Fibroblast of skin of left quadriceps (primary cell): ENCODE measurements at regions not wholly inside any gene's neighbourhood (a gene's known extent, or its start where the extent isn't known, plus 50 kb on each side); places are given as distances from the start of the nearest gene placed in this dataset.
A peak's percentile ranks its signal among the peaks of the same experiment; 100 is the strongest.
"Not testable (repeated sequence)": the region's sequence is repeated elsewhere in the genome, so short reads cannot be mapped to it uniquely, and the experiment has no call there.

Experiments
- DNase-seq, 2 experiments: peaks; one replicate each; pipeline ENCODE4 v3.0.0-alpha.2; 2013; ENCODE audit warnings: low read depth in 2 of 2

DNA sequence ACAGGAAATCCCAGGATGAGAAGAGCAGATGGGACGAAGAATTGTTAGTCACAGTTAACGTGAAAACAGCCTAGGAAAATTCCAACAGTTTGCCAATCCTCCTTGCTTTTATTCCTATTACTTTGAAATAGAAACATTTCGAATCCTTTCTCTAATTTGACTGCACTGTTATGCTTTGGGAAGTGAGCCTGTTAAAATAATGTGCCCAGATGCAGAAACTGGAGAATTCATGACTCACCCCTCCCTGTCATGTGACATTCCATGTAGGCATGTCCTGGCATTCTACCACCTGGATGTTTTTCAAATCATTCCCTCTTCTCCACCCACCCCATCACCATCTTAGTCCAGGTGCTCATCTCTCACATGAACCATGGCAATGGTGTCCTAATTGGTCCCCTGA, 107.3 kb downstream of the MINAR1 start:
- DNase-seq: no peak

DNA sequence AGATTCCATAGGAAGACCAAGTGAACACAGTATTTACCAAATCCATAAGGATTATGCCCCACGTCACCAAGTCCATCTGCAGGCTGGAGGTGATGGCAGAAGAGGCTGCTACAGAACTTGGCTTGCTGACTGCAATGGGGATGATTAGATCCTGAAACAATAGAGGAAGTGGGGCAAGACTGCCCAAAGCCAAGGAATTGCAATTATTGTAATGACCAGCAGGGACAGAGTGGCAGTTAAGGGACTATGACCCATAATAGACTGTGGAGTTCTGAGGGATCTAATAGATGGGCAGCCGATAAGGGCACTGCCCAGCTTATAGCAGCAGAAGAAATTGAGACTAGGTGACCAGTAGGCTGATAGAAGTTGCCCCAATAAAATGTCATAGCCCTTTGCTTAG, 108.4 kb downstream of the MINAR1 start:
- no peak for DNase-seq

GRCh38 chr15:79541196-79541595, 109.1 kb downstream of the MINAR1 start:
- DNase-seq: no peak

DNA sequence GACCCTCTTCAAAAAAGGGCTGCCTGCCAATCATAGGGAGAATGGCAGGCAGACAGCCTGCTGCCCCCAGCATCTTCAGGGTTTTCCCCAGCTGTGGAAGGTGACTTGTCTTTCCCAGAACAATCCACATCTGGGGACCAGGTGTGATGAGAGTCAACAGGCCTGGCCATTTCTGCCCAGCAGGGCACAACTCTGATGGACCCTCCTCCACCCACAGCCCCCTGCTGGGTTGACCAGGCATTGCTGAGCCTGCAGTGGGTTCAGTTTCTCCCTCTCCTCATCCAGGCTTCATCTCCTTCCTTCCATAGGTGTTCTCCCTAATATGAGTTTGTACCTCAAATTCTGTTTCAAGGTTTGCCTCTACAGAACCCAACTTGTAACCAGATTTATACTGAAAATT, 111.0 kb downstream of the MINAR1 start:
- no peak for DNase-seq

GRCh38 chr15:79549196-79549595, 117.1 kb downstream of the MINAR1 start:
- DNase-seq: no peak

GRCh38 chr15:79560384-79560783, 128.2 kb downstream of the MINAR1 start:
- no peak for DNase-seq

DNA sequence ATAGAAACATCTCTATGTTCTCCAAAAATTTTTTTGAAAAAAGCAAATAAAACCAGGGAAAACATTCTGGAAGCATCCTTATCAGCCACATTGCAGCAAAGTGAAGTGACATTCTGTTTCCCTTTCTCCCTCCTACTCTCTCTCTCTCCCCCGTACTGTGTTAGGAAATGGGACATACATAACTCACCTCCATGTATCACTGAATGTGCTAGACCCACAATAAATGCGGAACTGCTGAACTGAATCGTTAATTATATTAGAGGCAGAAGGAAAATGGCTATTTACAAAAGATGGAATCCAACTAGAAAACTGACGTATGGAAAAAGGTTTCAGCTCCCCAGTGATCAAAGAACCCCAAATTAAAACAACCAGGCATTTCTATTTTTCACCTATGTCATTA, 129.8 kb downstream of the MINAR1 start:
- no peak for DNase-seq

GRCh38 chr15:79562403-79562815, 130.3 kb downstream of the MINAR1 start:
- no peak for DNase-seq

- no peak for DNase-seq
Observed at GRCh38 chr15:79562899-79563298, 130.8 kb downstream of the MINAR1 start.

DNA sequence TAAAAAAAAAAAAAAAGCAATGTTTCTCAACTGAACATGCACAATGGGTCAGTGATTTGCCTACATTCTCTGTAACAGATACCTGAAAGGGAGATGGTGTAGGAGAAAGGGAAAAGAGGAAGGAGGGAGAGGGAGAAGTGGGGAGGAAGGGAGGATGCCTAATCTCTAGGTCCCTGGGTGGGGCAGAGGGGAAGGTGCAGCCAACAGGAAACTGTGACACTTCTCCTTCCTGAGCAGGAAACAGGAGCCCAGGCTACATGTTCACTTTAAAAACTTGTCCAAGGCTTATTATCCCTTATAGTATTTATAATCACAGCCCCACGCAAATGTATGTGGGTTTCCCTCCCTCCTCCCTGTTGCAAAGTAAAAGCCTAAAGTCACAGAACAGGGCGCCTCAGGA, 137.9 kb downstream of the MINAR1 start:
- no peak for DNase-seq

- DNase-seq: no peak
Observed at GRCh38 chr15:79572691-79573404, 140.7 kb downstream of the MINAR1 start.

DNA sequence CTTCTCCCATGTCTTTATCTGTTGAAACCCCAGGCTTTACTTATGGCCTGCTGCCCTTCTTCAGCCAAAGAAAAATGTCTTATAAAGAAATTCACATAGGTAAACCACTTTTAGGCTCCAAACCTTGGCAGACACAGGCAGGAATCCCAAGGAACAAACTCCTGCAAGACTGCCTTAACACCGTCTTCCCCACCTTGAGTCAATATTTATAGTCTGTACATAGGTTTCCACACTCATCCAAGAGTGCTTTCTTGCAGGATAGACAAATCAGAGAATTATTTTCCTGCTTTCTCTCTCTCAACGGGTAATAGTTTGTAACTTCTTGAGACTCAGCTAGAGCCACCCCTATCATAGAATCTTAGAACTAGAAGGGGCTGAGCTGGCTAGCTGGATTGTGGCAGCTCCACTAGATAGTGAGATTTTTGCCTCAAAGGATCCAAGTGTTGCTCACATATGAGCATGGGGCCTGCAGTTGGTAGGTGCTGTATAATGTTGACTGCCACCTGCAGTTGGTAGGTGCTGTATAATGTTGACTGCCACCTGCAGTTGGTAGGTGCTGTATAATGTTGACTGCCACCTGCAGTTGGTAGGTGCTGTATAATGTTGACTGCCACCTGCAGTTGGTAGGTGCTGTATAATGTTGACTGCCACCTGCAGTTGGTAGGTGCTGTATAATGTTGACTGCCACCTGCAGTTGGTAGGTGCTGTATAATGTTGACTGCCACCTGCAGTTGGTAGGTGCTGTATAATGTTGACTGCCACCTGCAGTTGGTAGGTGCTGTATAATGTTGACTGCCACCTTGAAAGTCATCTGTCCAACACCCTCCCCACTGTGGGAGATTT, 142.5 kb downstream of the MINAR1 start:
- not testable (repeated sequence) for DNase-seq

GRCh38 chr15:79582650-79583049, 150.5 kb downstream of the MINAR1 start:
- no peak for DNase-seq

DNA sequence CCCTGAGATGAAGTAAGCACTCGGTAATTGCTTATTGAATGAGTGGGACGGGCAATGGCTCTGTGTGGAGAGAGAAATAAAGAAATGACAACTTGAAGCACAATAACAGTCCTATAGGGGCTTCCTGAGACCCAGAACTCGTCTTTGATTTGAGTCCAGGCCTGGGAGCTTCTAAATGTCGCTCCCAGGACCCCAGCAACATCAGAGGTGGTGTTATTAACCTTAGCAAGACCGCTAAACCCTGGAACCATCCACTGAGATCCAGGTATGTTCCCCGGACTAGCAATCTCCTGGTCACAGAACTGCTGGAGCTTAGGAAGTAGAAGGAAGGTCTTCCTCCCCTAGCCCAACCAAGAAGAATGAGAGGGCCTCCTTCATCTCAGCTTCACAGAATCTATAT, 160.0 kb downstream of the MINAR1 start:
- DNase-seq: no peak

GRCh38 chr15:79593119-79593869, 161.2 kb downstream of the MINAR1 start:
- no peak for DNase-seq

GRCh38 chr15:79595306-79595705, 163.2 kb downstream of the MINAR1 start:
- DNase-seq: no peak

DNA sequence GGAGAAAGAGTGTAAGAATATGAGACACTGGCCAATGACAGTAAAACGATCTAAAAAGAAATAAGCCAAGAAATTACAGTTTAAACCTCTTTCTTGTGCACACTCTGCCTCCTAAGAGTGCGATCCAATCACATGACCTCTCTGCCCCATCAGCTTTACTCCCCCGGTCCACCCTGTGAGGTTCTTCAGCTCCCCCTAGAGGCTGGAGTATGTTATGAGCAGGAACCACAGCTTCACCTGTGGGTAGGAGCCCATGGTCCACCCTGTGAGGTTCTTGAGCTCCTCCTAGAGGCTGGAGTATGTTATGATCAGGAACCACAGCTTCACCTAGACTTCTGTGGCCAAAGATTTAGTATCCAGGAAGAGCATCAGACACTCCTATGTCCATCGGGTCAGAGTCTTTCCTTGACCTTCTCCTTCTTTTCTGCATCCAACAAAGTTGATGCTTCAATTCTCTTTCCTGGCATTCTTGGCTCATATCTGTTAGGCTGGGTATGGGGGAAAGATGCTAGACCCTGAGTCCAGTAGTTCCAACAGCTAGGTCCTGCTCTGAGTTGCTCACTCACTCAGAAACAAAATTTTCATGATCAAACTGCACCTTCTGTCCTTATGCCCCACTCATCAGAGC, 164.0 kb downstream of the MINAR1 start:
- peak; percentile 42 to 46 for DNase-seq

DNA sequence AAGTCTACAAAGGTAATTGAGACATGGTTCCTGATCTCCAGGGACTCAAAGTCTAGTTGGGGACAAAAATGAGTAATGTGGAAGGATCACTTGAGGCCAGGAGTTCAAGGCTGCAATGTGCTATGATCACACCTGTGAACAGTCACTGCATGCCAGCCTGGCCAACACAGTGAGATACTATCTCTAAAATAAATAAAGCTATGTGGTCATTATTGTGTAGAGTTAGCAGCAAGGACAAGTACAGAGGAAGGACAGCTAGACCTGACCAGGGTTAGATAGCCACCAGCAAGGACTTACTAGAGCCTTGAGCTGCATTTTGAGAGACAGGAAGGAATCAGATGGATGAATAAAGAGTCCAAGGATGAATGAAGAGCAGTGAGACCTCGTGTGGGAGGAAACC, 166.5 kb downstream of the MINAR1 start:
- DNase-seq: no peak

GRCh38 chr15:79601405-79602086, 169.4 kb downstream of the MINAR1 start:
- DNase-seq: no peak

GRCh38 chr15:79602180-79602579, 170.0 kb downstream of the MINAR1 start:
- no peak for DNase-seq

DNA sequence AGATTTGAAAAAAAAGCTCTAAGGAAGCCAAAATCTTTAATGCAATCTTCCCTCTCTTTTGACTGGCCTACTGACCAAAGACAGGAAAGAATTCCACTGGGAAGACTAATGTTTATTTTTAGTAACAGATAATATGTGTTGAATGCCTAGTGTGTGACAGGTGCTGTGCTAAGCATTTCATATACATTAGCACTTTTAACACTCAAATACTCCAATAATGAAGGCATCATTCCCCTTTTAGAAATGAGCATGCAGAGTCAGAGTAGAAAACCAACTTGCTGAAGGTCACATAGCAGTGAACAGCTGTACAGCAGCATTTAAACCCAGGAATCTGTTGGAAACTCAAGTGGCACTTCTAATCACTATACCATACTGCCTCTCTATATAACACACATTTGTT, 170.6 kb downstream of the MINAR1 start:
- DNase-seq: no peak
